ENCODE measurements at regions not wholly inside any gene's neighbourhood (a gene's known extent, or its start where the extent isn't known, plus 50 kb on each side); places are given as distances from the start of the nearest gene placed in this dataset.

DNA sequence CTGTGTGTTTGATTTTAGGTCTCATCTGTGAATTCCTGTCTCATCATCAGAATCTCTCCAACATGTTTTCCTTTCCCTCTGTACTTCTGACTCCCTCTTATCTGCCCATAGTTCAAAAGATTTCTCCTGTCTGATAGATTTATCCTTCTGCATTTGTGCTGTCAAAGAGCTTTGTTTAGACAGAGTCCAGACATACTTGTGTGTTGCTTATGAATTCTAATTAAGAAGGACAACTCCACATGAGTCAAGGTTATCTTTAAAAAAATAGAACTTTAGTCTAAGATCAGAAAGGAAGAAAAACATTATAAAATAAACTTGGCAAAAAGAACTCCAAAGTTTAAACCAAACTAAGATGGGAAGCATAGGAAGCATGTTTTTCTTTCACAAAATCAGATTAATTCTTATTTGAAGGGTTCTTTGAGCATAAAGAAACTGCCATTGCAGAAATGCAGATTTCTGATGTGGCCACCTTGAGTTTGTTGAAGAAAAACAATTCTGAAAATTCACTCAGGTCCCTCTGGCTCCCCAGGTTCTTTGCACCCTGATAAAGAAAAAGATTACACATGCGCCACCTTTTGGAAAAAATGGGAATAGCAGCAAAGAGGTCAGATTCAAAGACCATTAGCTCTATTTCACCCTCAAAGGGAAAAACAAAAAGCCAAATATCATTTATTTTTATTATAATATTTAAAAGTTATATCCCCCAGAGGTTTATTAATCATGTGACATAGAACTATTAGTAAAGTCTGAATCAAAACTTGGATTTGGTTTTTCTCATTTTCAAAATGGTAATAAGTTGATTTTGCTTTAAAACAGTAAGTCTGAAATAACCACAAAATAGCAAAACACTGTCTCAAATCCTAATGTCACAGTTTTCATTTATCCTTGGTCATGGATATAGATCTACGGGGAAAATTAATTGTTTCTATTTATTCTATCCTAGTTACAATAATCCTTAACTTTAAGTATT, 143.7 kb upstream of the DCN start:
- Histone ChIP-seq H3K27me3 (ENCODE audit: control insufficient read depth, insufficient read depth, low read length) (no peaks in the 10 kb centered on the region), H3K4me3 (ENCODE audit: insufficient read depth, low read depth, low read length) (no peak overlapping the region), H3K36me3 (replicated peaks; ENCODE audit: control insufficient read depth, insufficient read depth, low read length) (no peaks in the 10 kb centered on the region)
- DNase-seq: peak; percentile 2

DNA sequence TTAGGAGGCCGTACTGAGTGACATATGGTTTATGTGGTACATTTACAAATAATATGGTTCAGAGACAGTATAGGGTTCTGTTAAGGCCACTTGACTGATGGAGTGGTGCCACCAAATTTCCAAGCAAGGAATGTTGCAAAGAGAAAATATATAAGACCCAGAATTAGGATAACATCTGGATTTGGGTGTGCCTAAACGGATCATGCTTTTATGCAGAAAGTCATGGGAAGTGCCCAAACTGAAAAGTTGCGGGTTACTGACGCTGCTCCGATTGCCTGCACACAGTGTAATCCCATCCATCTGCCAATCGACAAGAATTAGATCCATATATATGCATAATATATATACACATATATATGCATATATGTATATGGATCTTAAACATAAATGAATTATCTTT, 138.4 kb upstream of the DCN start:
- no peaks in the 10 kb centered on the region for H3K27me3 ChIP-seq (ENCODE audit: control insufficient read depth, insufficient read depth, low read length)

DNA sequence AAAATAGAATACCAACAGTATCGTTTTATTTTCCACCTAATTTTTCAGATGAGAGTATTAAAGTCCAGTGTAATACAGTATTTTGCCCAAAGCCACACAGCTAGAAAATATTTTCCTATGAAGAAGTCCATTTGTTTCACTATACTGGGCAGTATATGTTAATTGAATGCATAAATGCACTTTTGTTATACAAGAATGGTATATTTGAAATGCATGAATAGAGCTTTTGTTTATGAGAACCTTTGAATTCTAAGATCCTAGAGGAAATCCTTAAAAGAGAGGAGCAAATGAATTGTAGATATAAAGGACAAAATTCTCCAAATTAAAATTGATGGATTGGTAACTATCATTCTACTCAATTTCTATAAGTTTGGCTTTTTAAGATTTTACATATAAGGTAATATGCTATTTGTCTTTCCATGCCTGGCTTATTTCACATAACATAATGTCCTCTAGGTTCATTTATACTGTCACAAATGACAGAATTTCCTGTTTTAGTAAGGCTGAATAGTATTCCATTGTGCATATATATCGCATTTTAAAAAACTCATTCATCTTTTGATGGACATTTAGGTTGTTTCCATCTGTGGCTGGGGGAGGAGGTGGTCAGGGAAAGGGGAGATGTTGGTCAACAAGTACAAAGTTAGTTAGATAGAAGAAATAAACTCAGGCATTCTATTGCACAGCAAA, 136.6 kb upstream of the DCN start:
- H3K36me3 ChIP-seq (replicated peaks; ENCODE audit: control insufficient read depth, insufficient read depth, low read length): no peaks in the 10 kb centered on the region
- DNase-seq: no peak
- no peak overlapping the region for H3K4me3 ChIP-seq (ENCODE audit: insufficient read depth, low read depth, low read length)
- H3K27me3 ChIP-seq (ENCODE audit: control insufficient read depth, insufficient read depth, low read length): no peaks in the 10 kb centered on the region

More for the DNA sequence above, 138.4 kb upstream of the DCN start:
- no peaks in the 10 kb centered on the region for H3K36me3 ChIP-seq (replicated peaks; ENCODE audit: control insufficient read depth, insufficient read depth, low read length)
- no peak for DNase-seq
- H3K4me3 ChIP-seq (ENCODE audit: insufficient read depth, low read depth, low read length): no peak overlapping the region

DNA sequence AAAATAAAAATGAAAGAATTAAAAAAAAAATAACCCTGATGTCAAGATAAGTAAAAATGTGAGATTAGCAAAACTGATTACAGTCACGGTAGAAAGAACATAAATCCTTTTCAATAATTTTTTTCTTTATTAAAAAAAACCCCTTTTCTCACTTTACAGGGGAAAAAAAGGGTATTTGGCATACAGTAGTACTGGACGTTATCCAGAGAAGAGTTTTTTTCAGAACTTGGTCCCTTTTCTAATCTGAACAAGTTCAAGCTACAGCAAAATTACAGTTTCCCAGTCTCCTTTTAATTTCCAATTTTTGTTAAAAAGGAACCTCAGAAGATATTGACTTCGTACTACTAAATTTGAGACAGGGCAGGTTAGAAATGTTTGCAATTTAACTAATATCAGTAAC, 134.7 kb upstream of the DCN start:
- Histone ChIP-seq H3K27me3 (ENCODE audit: control insufficient read depth, insufficient read depth, low read length) (no peaks in the 10 kb centered on the region), H3K36me3 (replicated peaks; ENCODE audit: control insufficient read depth, insufficient read depth, low read length) (no peaks in the 10 kb centered on the region), H3K4me3 (ENCODE audit: insufficient read depth, low read depth, low read length) (no peak overlapping the region)
- DNase-seq: no peak

DNA sequence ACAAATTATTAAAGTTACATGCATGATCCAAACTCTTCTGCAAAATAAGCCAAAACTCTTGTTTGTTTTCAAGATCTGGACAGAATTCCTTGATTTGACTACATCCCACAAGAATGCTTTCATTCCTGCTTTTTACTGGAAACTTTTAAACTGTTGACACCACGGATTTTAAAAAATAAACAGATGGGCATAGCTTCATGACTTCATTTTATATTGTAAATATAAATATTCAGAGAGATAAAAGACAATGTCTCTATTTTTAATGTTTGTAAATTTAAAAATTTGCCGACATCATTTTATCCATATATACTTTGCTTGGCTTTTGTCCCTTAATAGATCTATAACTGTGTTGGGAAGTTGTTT, 134.3 kb upstream of the DCN start:
- no peak overlapping the region for H3K4me3 ChIP-seq (ENCODE audit: insufficient read depth, low read depth, low read length)
- DNase-seq: no peak
- H3K36me3 ChIP-seq (replicated peaks; ENCODE audit: control insufficient read depth, insufficient read depth, low read length): no peaks in the 10 kb centered on the region
- H3K27me3 ChIP-seq (ENCODE audit: control insufficient read depth, insufficient read depth, low read length): no peaks in the 10 kb centered on the region

DNA sequence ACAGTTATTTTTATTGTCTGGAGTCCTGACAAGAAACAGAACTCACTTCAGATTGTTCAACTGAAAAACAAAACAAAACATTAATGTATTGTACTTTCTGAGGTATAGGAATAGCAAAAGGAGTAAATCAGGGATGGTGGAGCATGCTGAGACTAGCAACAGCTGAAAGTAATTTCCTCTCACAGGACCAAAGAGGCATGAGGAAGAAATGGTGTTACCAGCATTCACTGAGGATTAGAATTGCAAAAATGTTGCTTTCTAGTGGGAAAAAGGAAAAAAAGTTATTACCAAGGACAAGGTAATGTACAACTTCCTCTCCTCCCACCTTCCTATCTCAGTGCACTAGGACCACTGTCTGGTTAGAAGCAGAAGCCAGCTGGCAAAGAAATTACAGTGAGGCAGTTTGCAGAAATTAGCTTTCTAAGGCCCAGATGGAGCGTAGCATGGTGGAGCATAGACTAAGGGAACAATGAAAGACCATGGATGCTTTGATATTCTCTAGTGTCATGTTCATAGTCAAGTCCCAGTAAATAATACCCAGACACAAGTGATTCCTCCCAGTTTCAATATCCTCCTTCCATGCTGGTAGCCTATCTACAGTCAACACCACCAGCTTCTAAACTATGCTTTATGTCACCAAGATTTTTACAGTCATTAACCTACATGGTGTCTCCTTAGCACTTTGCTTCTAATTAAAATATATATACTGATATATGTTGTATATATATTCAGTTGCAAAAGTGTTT, 133.7 kb upstream of the DCN start:
- no peak for DNase-seq
- no peak overlapping the region for H3K4me3 ChIP-seq (ENCODE audit: insufficient read depth, low read depth, low read length)
- no peaks in the 10 kb centered on the region for H3K27me3 ChIP-seq (ENCODE audit: control insufficient read depth, insufficient read depth, low read length)
- no peaks in the 10 kb centered on the region for H3K36me3 ChIP-seq (replicated peaks; ENCODE audit: control insufficient read depth, insufficient read depth, low read length)

DNA sequence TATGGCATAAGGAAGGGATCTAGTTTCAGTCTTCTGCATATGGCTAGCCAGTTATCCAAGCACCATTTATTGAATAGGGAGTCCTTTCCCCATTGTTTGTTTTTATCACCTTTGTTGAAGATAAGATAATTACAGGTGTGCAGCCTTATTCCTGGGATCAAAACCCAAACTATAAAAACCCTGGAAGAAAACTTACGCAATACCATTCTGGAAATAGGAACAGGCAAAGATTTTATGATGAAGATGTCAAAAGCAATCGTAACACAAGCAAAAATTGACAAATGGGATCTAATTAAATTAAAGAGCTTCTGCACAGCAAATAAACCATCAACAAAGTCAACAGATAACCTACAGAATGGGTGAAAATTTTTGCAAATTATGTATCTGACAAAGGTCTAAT, 128.5 kb upstream of the DCN start:
- no peak overlapping the region for H3K4me3 ChIP-seq (ENCODE audit: insufficient read depth, low read depth, low read length)
- DNase-seq: no peak
- no peaks in the 10 kb centered on the region for H3K27me3 ChIP-seq (ENCODE audit: control insufficient read depth, insufficient read depth, low read length)
- no peaks in the 10 kb centered on the region for H3K36me3 ChIP-seq (replicated peaks; ENCODE audit: control insufficient read depth, insufficient read depth, low read length)

DNA sequence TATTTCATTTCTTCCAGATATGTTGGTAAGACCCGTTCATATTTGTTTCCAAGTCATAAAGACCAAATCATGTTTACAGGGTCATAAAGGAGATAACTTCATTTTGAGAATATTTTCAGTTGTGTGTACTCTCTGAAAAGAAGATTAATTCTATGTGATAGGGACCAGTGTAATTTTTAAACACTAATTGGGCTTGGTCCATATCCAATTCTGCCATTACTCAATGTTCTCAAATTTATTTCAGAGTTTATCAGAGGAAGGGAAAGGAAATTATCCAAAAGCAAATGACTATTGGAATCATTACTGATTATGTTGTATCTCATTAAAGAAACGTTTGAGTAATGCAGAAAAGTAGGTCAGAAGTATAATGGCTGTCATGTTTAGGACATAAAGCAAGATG, 126.8 kb upstream of the DCN start:
- no peaks in the 10 kb centered on the region for H3K36me3 ChIP-seq (replicated peaks; ENCODE audit: control insufficient read depth, insufficient read depth, low read length)
- no peak overlapping the region for H3K4me3 ChIP-seq (ENCODE audit: insufficient read depth, low read depth, low read length)
- no peak for DNase-seq
- H3K27me3 ChIP-seq (ENCODE audit: control insufficient read depth, insufficient read depth, low read length): no peaks in the 10 kb centered on the region

DNA sequence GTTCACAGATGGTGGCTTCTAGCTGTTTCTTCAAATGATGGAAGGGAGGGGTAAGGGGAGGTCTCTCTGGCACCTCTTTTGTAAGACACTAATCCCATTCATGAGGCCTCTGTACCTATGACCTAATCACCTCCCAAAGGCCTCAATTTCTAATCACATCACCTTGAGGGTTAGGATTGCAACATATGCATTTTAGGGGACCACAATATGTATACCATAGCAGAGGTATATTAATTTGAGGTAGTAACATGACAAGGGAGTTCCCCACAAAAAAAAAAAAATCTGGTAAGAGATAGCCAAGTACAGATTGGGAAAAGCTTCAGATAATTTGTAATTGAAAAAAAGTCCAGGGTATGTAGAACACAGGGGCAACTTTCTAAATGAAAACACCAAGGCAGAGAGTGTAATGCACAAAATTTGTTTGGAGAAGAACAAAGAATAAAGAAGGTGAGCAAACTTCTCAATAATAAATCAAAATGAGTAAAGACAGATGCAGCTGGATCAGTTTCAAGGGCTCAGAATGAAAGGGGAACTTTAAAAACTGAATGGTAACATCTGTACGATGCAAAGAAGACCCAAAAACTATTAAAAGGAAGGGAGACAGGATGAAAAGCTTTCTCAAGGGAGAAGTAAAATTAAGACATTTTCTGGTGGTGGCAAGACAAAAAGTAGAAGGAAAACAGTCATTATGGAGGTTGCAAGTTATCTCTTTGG, 125.5 kb upstream of the DCN start:
- Histone ChIP-seq H3K4me3 (ENCODE audit: insufficient read depth, low read depth, low read length) (no peak overlapping the region), H3K36me3 (replicated peaks; ENCODE audit: control insufficient read depth, insufficient read depth, low read length) (no peaks in the 10 kb centered on the region), H3K27me3 (ENCODE audit: control insufficient read depth, insufficient read depth, low read length) (no peaks in the 10 kb centered on the region)
- no peak for DNase-seq

DNA sequence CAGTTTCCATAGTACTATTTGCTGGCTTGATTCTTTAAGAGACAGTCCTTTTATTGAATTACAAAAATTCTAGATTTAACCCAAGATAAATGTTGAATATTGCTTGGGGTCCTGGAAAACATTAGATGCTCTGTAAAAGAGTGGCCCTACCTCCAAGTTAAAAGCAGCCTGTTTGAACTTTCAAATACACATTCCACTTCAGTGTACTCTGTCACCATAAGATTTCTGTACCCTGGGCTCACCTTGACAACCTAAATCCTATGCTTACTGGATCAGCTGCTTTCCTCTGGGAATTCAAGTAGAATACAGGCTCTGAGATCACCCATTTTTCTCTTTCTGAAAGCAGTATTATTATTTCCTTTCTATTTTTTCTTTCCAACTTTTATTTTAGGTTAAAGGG, 107.7 kb upstream of the DCN start:
- Histone ChIP-seq H3K27me3 (ENCODE audit: control insufficient read depth, insufficient read depth, low read length) (no peaks in the 10 kb centered on the region), H3K4me3 (ENCODE audit: insufficient read depth, low read depth, low read length) (no peak overlapping the region), H3K36me3 (replicated peaks; ENCODE audit: control insufficient read depth, insufficient read depth, low read length) (no peaks in the 10 kb centered on the region)
- no peak for DNase-seq

DNA sequence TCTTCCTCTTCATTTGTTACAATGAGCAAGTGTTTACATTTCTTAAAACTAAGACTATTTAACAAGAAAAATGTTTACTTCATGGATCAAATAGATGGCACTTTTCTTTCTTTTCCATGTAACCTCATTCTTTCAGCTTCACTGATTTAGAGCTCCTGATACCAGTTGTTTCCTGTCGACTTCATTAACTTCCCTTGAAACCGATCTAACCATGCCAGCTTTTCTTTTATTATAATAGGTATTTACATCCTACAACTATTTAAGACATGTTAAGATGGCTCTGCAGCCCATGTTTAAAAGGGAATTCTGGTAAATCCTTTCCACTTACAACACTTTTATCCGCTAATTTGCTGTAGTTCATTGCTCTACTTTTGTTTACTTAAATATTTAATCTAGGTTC, 107.3 kb upstream of the DCN start:
- DNase-seq: no peak
- Histone ChIP-seq H3K36me3 (replicated peaks; ENCODE audit: control insufficient read depth, insufficient read depth, low read length) (no peaks in the 10 kb centered on the region), H3K4me3 (ENCODE audit: insufficient read depth, low read depth, low read length) (no peak overlapping the region), H3K27me3 (ENCODE audit: control insufficient read depth, insufficient read depth, low read length) (no peaks in the 10 kb centered on the region)

DNA sequence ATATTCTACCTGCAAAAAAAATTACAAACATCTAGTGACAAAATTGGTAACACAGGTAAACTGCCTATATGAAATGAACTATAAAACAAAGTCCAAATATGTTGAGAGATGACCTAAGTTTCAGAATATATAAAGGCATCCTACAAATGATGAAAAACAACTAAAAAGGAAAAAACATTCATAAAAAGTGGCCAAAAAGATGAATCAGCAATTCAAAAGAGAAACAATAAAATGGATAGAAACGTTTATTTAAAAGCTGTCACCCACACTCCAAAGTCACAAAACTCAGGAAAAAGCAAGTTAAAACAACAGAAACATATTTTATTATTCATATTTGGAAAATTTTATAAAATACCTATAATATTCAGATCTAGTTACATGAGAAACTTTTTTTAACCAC, 106.5 kb upstream of the DCN start:
- no peaks in the 10 kb centered on the region for H3K27me3 ChIP-seq (ENCODE audit: control insufficient read depth, insufficient read depth, low read length)
- H3K36me3 ChIP-seq (replicated peaks; ENCODE audit: control insufficient read depth, insufficient read depth, low read length): no peaks in the 10 kb centered on the region
- no peak overlapping the region for H3K4me3 ChIP-seq (ENCODE audit: insufficient read depth, low read depth, low read length)
- DNase-seq: no peak

DNA sequence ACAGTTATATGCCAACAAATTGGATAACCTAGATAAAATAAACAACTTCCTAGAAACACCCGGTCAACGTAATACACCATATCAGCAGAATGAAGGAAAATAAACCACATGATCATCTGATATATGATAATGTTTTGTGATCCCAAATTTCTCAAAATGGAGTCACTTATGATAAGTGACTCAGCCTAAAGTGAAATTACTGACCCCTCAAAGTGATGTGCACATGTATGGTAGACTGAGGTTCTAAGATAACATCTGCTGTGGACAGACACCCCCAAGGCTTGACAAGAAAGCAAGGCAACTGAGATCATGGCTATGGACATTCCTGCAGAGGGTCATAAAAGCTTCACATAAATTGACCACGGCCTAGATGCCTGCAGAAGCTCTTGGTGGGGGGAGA, 105.1 kb upstream of the DCN start:
- H3K27me3 ChIP-seq (ENCODE audit: control insufficient read depth, insufficient read depth, low read length): no peaks in the 10 kb centered on the region
- H3K4me3 ChIP-seq (ENCODE audit: insufficient read depth, low read depth, low read length): no peak overlapping the region
- no peak for DNase-seq
- H3K36me3 ChIP-seq (replicated peaks; ENCODE audit: control insufficient read depth, insufficient read depth, low read length): no peaks in the 10 kb centered on the region

DNA sequence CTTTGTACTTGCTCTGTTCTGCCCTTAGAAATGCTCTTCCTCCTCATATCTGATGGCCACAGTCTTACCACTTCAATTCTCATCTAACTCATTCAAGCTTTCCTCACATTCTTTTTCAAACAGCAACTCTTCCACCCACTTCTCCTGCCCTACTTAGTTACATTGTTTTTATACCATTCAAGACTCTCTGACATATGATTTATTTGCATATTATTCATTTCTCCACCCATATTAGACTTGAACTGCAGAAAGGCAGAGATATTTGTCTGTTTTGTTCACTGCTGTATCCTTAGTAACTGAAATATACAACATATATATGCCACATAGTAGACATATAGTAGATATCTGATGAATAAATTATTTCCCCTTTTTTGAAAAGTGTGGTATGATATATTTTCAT, 95.5 kb upstream of the DCN start:
- no peak for DNase-seq
- Histone ChIP-seq H3K4me3 (ENCODE audit: insufficient read depth, low read depth, low read length) (no peak overlapping the region), H3K27me3 (ENCODE audit: control insufficient read depth, insufficient read depth, low read length) (no peaks in the 10 kb centered on the region), H3K36me3 (replicated peaks; ENCODE audit: control insufficient read depth, insufficient read depth, low read length) (no peaks in the 10 kb centered on the region)

Data from H7 (cell line).